Nucleus accumbens (tissue), 56 donors: ENCODE measurements at regions not wholly inside any gene's neighbourhood (a gene's known extent, or its start where the extent isn't known, plus 50 kb on each side); places are given as distances from the start of the nearest gene placed in this dataset.
"Not testable (repeated sequence)": the region's sequence is repeated elsewhere in the genome, so short reads cannot be mapped to it uniquely, and the experiment has no call there.

Experiments used
- DNase-seq, 56 donors: peaks; one replicate each; lab custom pipeline; 2025; lab: John Stamatoyannopoulos, UW

GRCh38 chr3:64438812-64439211 is 213.5 kb upstream of the PRICKLE2 start:
- DNase-seq = peak in 45 of 56 donors; percentile 8 to 84 (median 41)

GRCh38 chr3:64438066-64438465 is 212.8 kb upstream of the PRICKLE2 start:
- no peak for DNase-seq

GRCh38 chr3:64437131-64437530 is 211.9 kb upstream of the PRICKLE2 start:
- DNase-seq = no peak

- DNase-seq = not testable (repeated sequence)
Measured at GRCh38 chr3:64435023-64435422, 209.8 kb upstream of the PRICKLE2 start.

GRCh38 chr3:64432870-64433269 is 207.6 kb upstream of the PRICKLE2 start:
- DNase-seq = no peak

- no peak for DNase-seq
Measured at GRCh38 chr3:64431526-64432091, 206.3 kb upstream of the PRICKLE2 start.

GRCh38 chr3:64427671-64428070 is 202.4 kb upstream of the PRICKLE2 start:
- DNase-seq = no peak

- DNase-seq = no peak
Measured at GRCh38 chr3:64426551-64426950, 201.3 kb upstream of the PRICKLE2 start.

- no peak for DNase-seq
Measured at GRCh38 chr3:64422932-64423331, 197.7 kb upstream of the PRICKLE2 start.

- no peak for DNase-seq
Measured at GRCh38 chr3:64422192-64422591, 196.9 kb upstream of the PRICKLE2 start.

GRCh38 chr3:64417816-64418215 is 192.6 kb upstream of the PRICKLE2 start:
- no peak for DNase-seq

GRCh38 chr3:64414043-64414442 is 188.8 kb upstream of the PRICKLE2 start:
- DNase-seq = no peak

- no peak for DNase-seq
Measured at GRCh38 chr3:64411101-64411500, 185.8 kb upstream of the PRICKLE2 start.

- no peak for DNase-seq
Measured at GRCh38 chr3:64410226-64410625, 185.0 kb upstream of the PRICKLE2 start.

GRCh38 chr3:64408770-64409169 is 183.5 kb upstream of the PRICKLE2 start:
- DNase-seq = no peak

GRCh38 chr3:64406271-64406670 is 181.0 kb upstream of the PRICKLE2 start:
- DNase-seq = no peak

- DNase-seq = no peak
Measured at GRCh38 chr3:64405211-64405835, 180.1 kb upstream of the PRICKLE2 start.

- no peak for DNase-seq
Measured at GRCh38 chr3:64400706-64401105, 175.4 kb upstream of the PRICKLE2 start.

- peak in 11 of 56 donors; percentile 1 to 21 (median 8) for DNase-seq
Measured at GRCh38 chr3:64399205-64399800, 174.0 kb upstream of the PRICKLE2 start.

GRCh38 chr3:64398476-64398875 is 173.2 kb upstream of the PRICKLE2 start:
- DNase-seq = no peak

GRCh38 chr3:64398006-64398405 is 172.7 kb upstream of the PRICKLE2 start:
- no peak for DNase-seq

GRCh38 chr3:64397573-64397972 is 172.3 kb upstream of the PRICKLE2 start:
- DNase-seq = no peak
